ENCODE measurements at regions not wholly inside any gene's neighbourhood (a gene's known extent, or its start where the extent isn't known, plus 50 kb on each side); places are given as distances from the start of the nearest gene placed in this dataset.

DNA sequence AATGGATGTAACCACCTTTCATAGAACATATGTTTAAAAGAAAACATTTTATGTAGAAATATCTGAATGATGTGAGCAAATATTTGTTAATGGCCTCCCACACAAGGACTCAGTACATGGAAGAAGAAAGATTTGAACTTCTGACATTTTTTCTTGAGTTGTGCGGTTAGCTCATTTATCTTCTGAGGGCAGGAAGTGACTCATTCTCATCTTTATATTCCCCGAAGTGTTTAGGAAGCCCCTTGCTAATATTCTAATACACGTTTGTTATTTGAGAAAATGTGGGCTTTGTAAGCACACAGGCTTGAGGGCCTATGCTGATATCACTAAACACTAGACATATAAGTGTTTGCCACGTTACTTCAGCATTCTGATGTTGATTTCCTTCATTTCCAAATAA lies 392.5 kb upstream of the PTBP2 start:
- no peak overlapping the region for H3K27ac ChIP-seq (ENCODE audit: extremely low read length, insufficient read depth, low read length)
- ATAC-seq, result no peak
- H4K20me1 ChIP-seq (ENCODE audit: insufficient read depth, low read length), result no peaks in the 10 kb centered on the region
- no peak overlapping the region for H3K4me2 ChIP-seq (ENCODE audit: low read depth, low read length)
- no peaks in the 10 kb centered on the region for H3K27me3 ChIP-seq (ENCODE audit: control insufficient read depth in 1 of 2, insufficient read depth in 2 of 2, low read length in 2 of 2)
- DNase-seq (ENCODE audit: low spot score), result no peak
- WGBS (ENCODE audit: low lambda C conversion rate), result 2% methylated on average over 4 of the region's 4 CpGs
- intact Hi-C loops (cut with micrococcal nuclease; ENCODE audit: unreplicated experiment) (no loop called here), in situ Hi-C loops (cut with HindIII; ENCODE audit: extremely low pct_ligation_motif_present, low pct_unique_long_range_greater_than_20kb) (no loop called here)
- CTCF ChIA-PET (ENCODE audit: low intra/inter-chr PET ratio, low total read pairs), result no interaction called here
- no peak overlapping the region for H3K9ac ChIP-seq (ENCODE audit: insufficient read depth, low read depth, low read length)
- POLR2A ChIA-PET, result no interaction called here
- H3K4me3 ChIP-seq (replicated peaks in 1 of 3; ENCODE audit: insufficient read depth in 1 of 3, low read depth in 2 of 3, low read length in 3 of 3), result no peak overlapping the region
- H3K79me2 ChIP-seq (ENCODE audit: insufficient read depth, low read length), result no peaks in the 10 kb centered on the region
- H3K36me3 ChIP-seq (replicated peaks in 1 of 2; ENCODE audit: control insufficient read depth in 1 of 2, insufficient read depth in 2 of 2, low read length in 2 of 2), result no peaks in the 10 kb centered on the region
- H3K9me3 ChIP-seq (ENCODE audit: low read length), result no peaks in the 10 kb centered on the region
- no TSS peak for BruUV-seq (replicated peaks)
- no peaks in the 10 kb centered on the region for H3K4me1 ChIP-seq (ENCODE audit: insufficient read depth, low read length)
- H2AFZ ChIP-seq (ENCODE audit: low read length), result no peak overlapping the region
- FAIRE-seq, result no peak
- TF ChIP-seq, protein P1, sequence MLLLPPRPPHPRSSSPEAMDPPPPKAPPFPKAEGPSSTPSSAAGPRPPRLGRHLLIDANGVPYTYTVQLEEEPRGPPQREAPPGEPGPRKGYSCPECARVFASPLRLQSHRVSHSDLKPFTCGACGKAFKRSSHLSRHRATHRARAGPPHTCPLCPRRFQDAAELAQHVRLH (CRISPR knock-in tag; IDR thresholded peaks at IDR 0.05; ENCODE audit: borderline replicate concordance, low read depth), result no peak
- TF ChIP-seq, protein P2, sequence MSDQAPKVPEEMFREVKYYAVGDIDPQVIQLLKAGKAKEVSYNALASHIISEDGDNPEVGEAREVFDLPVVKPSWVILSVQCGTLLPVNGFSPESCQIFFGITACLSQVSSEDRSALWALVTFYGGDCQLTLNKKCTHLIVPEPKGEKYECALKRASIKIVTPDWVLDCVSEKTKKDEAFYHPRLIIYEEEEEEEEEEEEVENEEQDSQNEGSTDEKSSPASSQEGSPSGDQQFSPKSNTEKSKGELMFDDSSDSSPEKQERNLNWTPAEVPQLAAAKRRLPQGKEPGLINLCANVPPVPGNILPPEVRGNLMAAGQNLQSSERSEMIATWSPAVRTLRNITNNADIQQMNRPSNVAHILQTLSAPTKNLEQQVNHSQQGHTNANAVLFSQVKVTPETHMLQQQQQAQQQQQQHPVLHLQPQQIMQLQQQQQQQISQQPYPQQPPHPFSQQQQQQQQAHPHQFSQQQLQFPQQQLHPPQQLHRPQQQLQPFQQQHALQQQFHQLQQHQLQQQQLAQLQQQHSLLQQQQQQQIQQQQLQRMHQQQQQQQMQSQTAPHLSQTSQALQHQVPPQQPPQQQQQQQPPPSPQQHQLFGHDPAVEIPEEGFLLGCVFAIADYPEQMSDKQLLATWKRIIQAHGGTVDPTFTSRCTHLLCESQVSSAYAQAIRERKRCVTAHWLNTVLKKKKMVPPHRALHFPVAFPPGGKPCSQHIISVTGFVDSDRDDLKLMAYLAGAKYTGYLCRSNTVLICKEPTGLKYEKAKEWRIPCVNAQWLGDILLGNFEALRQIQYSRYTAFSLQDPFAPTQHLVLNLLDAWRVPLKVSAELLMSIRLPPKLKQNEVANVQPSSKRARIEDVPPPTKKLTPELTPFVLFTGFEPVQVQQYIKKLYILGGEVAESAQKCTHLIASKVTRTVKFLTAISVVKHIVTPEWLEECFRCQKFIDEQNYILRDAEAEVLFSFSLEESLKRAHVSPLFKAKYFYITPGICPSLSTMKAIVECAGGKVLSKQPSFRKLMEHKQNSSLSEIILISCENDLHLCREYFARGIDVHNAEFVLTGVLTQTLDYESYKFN (CRISPR knock-in tag; conservative IDR thresholded peaks at IDR 0.05), result no peak
- TF ChIP-seq ZEB1 (IDR thresholded peaks at IDR 0.05; ENCODE audit: insufficient replicate concordance, low read depth) (no peak), MTA3 (CRISPR knock-in tag; IDR thresholded peaks at IDR 0.05) (no peak), MED13 (CRISPR knock-in tag; IDR thresholded peaks at IDR 0.05) (no peak), ZNF530 (CRISPR knock-in tag; IDR thresholded peaks at IDR 0.05; ENCODE audit: low read depth) (no peak), HNRNPH1 (optimal IDR thresholded peaks at IDR 0.05; ENCODE audit: low read depth, low read length) (no peak)
- TF ChIP-seq, protein P3, sequence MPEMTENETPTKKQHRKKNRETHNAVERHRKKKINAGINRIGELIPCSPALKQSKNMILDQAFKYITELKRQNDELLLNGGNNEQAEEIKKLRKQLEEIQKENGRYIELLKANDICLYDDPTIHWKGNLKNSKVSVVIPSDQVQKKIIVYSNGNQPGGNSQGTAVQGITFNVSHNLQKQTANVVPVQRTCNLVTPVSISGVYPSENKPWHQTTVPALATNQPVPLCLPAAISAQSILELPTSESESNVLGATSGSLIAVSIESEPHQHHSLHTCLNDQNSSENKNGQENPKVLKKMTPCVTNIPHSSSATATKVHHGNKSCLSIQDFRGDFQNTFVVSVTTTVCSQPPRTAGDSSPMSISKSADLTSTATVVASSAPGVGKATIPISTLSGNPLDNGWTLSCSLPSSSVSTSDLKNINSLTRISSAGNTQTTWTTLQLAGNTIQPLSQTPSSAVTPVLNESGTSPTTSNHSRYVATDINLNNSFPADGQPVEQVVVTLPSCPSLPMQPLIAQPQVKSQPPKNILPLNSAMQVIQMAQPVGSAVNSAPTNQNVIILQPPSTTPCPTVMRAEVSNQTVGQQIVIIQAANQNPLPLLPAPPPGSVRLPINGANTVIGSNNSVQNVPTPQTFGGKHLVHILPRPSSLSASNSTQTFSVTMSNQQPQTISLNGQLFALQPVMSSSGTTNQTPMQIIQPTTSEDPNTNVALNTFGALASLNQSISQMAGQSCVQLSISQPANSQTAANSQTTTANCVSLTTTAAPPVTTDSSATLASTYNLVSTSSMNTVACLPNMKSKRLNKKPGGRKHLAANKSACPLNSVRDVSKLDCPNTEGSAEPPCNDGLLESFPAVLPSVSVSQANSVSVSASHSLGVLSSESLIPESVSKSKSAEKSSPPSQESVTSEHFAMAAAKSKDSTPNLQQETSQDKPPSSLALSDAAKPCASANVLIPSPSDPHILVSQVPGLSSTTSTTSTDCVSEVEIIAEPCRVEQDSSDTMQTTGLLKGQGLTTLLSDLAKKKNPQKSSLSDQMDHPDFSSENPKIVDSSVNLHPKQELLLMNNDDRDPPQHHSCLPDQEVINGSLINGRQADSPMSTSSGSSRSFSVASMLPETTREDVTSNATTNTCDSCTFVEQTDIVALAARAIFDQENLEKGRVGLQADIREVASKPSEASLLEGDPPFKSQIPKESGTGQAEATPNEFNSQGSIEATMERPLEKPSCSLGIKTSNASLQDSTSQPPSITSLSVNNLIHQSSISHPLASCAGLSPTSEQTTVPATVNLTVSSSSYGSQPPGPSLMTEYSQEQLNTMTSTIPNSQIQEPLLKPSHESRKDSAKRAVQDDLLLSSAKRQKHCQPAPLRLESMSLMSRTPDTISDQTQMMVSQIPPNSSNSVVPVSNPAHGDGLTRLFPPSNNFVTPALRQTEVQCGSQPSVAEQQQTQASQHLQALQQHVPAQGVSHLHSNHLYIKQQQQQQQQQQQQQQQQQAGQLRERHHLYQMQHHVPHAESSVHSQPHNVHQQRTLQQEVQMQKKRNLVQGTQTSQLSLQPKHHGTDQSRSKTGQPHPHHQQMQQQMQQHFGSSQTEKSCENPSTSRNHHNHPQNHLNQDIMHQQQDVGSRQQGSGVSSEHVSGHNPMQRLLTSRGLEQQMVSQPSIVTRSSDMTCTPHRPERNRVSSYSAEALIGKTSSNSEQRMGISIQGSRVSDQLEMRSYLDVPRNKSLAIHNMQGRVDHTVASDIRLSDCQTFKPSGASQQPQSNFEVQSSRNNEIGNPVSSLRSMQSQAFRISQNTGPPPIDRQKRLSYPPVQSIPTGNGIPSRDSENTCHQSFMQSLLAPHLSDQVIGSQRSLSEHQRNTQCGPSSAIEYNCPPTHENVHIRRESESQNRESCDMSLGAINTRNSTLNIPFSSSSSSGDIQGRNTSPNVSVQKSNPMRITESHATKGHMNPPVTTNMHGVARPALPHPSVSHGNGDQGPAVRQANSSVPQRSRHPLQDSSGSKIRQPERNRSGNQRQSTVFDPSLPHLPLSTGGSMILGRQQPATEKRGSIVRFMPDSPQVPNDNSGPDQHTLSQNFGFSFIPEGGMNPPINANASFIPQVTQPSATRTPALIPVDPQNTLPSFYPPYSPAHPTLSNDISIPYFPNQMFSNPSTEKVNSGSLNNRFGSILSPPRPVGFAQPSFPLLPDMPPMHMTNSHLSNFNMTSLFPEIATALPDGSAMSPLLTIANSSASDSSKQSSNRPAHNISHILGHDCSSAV (CRISPR knock-in tag; IDR thresholded peaks at IDR 0.05; ENCODE audit: borderline replicate concordance), result no peak
- TF ChIP-seq, protein P4, sequence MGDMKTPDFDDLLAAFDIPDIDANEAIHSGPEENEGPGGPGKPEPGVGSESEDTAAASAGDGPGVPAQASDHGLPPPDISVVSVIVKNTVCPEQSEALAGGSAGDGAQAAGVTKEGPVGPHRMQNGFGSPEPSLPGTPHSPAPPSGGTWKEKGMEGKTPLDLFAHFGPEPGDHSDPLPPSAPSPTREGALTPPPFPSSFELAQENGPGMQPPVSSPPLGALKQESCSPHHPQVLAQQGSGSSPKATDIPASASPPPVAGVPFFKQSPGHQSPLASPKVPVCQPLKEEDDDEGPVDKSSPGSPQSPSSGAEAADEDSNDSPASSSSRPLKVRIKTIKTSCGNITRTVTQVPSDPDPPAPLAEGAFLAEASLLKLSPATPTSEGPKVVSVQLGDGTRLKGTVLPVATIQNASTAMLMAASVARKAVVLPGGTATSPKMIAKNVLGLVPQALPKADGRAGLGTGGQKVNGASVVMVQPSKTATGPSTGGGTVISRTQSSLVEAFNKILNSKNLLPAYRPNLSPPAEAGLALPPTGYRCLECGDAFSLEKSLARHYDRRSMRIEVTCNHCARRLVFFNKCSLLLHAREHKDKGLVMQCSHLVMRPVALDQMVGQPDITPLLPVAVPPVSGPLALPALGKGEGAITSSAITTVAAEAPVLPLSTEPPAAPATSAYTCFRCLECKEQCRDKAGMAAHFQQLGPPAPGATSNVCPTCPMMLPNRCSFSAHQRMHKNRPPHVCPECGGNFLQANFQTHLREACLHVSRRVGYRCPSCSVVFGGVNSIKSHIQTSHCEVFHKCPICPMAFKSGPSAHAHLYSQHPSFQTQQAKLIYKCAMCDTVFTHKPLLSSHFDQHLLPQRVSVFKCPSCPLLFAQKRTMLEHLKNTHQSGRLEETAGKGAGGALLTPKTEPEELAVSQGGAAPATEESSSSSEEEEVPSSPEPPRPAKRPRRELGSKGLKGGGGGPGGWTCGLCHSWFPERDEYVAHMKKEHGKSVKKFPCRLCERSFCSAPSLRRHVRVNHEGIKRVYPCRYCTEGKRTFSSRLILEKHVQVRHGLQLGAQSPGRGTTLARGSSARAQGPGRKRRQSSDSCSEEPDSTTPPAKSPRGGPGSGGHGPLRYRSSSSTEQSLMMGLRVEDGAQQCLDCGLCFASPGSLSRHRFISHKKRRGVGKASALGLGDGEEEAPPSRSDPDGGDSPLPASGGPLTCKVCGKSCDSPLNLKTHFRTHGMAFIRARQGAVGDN (CRISPR knock-in tag; IDR thresholded peaks at IDR 0.05), result no peak
